ENCODE measurements at regions not wholly inside any gene's neighbourhood (a gene's known extent, or its start where the extent isn't known, plus 50 kb on each side); places are given as distances from the start of the nearest gene placed in this dataset.
A peak's percentile ranks its signal among the peaks of the same experiment; 100 is the strongest.

DNA sequence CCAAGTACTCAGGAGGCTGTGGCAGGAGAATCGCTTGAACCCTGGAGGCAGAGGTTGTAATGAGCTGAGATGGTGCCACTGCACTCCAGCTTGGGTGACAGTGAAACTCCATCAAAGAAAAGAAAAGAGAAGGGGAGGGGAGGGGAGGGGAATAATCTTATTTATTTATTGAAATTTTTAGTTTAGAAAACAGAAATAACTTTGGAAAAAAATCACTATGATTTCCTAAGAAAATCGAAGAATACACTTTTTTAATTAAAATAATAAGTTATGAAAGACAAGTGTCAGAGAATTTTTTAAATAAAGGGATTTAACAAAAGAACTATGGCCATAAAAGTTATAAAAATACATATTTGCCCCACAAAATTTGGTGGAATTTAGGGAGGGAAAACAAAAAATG is 836.9 kb upstream of the HS3ST1 start:
- DNase-seq, result no peak

DNA sequence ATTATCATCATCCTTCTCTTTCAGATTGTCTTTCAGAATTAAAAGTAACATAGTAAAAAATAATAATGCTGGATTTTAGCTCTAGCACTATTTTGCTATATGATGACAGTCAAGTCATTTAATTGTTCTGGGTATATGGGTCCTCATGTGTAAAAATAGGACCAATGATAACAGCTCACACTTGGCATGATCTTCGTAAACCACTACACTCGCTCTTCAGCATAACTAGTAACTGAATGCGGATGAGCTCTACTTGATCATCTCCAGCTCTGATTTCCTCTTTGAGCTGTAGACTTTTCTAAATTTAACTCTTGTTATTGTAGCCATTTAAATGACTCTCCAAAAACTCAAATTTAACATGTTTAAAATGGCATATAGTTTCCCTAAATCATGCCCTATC is 831.8 kb upstream of the HS3ST1 start:
- DNase-seq, result no peak

DNA sequence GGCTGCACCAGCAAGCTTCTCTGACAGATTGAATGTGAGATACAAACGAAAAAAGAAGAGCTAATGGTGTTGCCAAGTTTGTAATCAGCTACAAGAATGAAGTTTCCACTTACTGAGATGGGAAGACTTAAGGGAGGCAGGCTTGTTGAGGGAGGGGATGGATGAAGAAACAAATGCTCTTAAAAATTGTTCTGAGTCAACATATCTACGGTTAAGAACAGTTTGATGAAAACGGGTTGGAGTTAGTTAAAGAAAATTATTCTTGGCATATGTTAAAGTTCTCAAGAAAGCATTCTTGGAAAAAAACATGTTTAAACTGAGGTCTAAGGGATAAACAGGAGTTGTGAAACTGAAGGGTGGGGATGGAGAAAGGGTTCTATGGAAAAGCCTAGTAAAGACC is 816.3 kb upstream of the HS3ST1 start:
- no peak for DNase-seq

DNA sequence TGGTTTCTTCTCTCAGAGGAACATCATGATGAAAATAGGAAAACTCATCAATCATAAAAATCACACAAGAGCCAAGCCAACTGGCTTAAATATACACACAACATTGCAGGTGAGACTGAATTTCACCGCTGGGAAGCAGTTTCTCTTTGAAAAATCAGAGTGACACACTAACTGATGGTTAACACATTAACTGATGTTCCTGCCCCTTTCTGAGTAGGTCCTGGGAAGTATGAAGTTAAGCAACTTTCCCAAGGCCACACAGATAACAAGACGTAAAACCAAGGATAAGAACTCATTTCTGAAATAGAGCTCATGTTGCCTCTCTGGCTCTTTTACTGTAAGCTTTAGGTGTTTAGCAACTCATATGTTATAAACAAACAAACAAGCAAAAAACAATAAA is 813.7 kb upstream of the HS3ST1 start:
- no peak for DNase-seq

DNA sequence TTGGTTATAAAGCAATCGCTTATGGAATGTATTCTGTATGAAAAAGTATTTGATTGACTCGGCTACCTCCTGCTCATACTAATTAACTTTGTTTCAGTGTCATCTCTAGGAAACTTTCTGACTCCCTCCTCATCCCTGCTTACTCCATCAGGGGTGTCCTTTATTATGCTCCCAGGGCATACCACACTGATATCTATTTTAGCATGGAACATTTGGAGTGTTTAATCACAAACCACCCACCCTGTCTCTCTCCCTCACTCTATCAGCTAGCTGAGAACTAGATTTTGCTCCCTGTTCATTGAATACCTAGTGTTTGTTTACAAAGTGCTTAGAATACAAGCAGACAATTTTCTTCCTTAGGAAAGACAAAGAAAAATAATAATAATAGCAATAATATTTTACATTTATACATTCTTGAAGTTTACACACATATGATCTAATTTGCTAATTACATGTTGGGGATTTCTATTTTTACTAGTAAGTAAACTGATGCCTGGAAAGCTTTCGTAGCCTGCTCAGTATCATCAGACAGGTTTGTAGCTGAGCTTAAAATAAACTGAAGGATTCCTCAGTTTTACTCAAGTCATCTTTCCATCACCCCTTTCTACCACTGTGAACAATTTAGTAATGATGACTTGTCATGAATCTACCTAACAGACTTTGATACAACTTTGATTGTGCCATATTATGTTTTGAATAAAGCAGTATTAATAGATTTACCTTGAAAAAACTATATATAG is 811.4 kb upstream of the HS3ST1 start:
- no peak for DNase-seq

DNA sequence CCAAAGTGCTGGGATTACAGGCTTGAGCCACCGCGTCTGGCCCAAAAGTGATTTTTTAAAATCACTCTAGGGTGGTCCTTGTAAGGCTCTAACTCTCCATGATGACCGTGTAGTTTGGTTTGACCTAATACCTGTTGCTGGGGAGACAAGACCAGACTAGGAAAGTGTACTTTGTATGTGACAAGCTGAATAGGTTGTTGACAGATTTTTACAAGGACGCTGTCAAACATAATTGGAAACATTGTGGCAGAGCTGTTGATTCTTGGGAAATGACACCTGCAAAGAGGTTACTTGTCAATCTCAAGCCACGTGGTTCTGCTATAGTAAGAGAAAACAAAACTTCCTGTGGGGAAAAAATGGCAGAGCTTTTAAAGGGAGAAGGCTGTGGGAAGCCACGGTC is 802.4 kb upstream of the HS3ST1 start:
- no peak for DNase-seq

DNA sequence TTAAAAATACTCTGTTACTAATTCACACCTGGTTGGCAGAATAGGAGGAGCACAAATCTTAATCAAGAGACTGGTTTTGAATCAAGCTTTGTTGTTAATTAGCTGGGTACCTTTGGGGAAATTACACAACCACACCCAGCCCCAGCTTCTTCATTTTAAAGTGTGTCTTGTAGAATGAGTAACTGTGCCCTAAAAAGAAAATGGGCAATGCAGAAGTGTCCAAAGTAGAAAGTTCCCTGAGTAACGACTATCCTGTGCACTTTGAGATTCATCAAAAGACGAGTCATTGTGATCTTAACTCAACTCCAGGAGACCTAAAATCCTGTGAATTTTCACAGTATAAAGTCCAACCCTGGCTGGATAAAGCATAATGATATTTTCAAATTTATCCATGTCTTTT is 792.3 kb upstream of the HS3ST1 start:
- DNase-seq, result no peak

DNA sequence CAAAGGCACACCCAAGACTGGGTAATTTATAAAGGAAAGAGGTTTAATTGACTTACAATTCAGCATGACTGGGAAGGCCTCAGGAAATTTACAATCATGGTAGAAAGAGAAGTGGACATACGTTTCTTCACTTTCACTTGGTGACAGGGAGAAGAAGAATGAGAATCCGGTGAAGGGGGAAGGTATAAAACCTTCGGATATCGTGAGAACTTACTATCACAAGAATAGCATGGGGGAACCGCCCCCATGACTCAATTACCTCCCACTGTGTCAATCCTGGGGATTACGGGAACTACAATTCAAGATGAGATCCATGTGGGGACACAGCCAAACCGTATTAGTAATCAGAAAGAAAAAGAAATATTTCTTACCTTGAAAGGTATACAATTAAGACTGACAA is 782.9 kb upstream of the HS3ST1 start:
- no peak for DNase-seq

DNA sequence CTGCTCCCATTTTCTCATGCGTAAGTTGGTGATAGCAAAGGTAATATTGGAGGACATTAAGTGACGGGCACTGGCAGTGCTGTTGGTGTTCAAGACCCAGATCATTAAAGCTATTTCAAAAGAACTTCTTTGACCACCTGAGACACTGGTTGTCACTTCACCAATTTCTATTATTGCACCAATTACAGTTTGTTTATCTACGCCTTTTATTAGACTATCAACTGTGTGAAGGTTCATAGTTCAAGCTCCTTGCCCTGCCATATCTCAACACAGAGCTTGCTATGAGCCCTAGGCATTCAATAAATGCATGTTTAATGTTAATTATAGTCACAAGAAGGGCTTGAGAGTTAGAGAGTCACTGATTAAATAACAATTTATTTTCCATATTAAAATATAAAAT is 778.7 kb upstream of the HS3ST1 start:
- no peak for DNase-seq

DNA sequence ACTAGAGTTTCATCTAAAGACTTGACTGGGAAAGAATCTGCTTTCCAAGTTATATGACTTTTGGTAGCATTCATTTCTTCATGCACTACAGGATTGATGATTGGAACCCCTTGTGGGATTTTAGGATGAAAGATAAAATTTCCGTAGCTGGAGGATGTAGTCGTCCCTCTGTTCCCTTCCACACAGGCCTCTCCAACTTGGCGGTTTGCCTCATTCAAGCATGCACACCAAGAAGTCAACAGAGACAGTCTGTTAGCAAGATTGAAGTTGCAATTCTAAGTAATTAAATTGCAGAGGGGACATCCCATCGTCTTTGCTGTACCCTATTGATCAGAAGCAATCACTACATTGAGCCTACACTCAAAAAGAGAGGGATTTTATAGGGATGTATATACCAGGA is 777.4 kb upstream of the HS3ST1 start:
- DNase-seq, result peak in 1 of 2 experiments; percentile 2

DNA sequence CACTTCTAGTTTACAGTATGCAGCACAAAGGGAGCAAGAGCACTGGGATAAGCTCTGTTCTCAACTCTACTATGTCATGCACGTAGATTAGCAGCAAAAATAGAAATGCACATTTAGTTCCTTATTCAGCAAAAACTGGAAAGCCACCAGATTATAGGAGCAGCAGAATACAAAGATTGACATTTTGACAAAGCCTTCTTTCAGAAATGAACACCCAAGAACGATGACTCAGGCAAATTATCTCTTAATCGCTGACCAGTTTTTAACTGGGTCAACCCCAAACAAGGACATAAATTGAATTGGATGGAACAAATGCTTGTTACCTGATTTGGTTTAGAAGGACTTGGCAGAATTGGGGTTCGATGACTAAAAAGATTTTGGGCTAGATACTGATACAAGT is 775.3 kb upstream of the HS3ST1 start:
- DNase-seq, result no peak

DNA sequence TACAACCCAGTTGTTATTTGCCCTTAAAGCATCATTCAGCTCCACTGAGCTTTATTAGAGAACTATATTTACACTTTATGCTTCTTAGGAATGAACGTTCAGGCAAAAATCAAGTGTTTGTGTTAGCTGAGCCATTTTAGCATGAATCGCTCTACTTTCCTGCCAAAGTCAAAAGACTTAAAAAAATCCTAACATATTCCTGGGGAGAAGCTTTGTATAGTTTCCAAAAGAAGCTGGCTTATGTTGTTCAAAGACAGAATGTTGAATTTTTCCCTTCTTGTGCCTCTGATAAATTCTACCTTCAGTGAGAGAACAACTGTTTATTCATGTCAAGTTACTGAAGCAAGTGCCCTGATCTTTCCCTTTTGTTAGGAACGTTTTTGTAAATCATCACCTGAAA is 771.5 kb upstream of the HS3ST1 start:
- no peak for DNase-seq

DNA sequence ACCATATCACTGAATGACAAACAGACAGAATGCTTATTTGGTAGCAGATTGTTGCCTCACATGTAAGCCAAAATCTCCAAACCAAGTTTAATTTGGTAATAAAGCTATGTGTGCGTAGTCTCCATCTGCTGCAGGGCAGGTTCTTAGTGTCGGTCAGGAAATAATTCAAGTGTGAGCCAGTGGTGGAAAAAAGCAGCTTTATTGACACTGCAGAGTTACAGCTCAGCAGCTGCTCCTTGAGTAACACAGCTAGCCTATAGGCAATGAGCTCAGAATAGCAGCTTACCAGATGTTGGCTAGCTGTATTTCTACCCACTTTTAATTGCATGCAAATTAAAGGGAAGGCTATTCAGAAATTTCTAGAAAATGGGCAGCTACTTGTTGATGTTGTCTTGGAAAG is 757.8 kb upstream of the HS3ST1 start:
- peak in 1 of 2 experiments; percentile 38 for DNase-seq

DNA sequence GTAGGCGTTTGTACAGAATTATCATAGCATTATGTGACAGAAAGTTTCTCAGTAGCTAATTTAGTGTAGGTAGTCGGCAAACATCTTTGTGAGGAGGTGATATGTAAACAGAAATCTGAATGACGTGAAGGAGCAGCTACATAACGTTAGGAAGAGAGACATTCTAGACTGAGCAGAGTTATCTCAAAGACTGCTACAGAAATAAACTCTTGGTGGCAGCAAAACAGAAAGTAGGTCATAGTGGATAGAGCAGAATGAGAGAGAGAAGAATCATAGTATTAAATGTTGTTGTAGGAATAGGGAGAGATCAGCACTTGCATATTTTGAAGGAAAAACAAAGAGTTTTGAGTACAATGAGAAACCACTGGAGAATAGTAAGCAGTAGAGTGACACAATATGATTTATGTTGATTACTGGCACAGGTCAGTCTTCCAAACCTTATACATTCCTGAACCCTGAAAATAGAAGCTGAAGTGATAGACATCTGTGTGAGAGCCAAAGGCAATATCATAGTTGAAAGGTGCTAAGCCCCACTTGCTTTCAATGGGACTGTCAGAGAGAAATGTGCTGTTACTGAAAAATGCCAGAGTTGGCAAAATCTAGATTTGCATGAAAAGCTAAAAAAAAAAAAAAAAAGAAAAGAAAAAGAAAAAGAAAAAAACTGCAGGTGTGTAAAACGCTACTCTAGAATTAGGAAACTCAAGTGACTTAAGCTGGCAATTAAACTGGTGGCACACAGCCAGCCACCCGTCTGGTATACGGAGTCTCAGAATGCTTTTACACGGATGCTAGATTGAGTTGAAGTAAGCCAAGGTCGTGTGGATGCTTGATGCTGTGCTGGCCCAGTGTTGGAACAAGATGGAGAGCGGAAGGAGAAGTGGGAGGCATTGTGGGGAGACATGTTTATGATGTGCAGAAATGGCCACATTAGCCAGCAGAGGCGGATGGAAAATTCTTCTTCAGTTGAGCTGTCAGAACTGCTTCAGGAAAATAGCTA is 750.2 kb upstream of the HS3ST1 start:
- no peak for DNase-seq

DNA sequence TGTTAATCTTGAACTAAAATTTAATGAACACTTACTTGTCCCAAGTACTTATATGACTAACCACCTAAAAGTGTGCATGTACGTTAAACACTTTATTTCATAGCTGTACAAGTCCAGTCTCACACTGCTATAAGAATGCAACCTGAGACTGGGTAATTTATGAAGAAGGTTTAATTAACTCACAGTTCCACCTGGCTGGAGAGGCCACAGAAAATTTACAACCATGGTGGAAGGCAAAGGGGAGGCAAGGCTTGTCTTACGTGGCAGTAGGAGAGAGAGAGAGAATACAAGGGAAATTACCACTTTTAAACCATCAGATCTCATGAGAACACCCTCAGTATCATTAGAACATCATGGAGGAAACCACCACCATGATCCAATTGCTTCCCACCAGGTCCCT is 748.7 kb upstream of the HS3ST1 start:
- no peak for DNase-seq

DNA sequence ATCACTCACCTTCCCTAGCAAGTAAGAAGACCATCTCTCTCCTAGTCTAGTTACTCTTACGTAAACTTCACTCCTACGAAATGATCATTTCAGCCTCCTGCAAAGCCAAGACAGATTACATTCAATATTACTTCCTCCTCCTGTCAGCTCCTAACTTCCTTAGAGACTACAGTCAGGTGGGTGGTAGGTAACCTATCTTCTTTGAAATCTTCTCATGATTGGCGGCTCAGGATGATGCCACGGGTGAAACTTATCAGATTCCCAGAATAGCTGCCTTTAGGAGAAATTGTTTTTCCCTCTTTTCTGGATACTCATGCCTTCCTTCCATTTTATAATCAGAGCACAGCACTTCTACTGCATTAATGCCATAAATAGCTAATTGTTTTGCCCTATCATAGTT is 744.8 kb upstream of the HS3ST1 start:
- no peak for DNase-seq

DNA sequence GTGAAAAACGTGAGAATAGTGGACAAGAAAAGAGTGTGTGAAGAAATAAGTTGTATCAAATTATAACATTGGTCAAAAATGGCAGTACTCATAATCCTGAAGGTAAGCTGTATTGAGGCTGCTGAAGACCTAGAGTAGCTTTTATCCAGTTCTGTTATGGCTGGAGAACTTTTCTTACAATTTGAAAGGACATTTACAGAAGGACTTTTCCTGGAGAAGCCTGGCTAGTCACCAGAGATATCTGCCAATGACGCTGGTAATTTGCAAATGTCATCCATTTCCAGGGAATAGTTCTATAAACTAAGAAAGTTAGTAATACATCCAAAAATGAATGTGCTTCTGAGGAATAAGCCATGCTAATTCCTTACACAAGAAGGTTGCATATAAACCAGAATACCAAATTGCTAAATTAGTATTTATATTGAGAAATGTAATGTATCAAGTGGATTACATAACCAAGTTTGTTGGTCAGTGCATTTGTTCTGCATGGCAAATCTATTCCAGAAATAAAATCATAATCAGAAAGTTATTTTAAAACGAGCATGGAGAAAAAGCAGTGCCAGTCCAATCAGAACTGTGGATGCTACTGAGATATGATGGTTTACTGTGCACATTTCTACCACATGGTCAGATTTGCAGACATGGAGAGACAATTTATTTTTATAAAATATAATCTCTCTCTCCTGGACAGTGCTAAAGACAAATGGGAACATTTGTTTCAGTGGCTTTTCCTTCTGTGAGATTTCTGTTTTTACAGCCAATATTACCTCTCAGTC is 743.7 kb upstream of the HS3ST1 start:
- DNase-seq, result no peak

DNA sequence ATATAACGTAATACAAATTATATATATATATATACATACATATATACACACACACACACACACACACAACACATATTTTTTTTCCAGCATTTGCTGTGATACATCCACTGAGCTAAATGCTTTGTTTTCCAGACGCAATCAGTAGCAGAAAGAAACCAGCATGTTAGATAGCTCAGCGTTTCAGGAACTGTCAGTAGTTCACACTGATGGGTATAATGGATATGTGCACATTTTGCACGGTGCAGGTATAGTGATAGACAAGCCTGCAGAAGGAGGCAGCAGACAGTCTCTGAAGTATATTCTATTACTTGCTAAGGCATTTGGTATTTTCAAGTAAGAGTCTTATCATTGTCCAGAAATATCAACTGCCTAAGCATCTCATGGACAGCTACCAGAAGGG is 741.6 kb upstream of the HS3ST1 start:
- DNase-seq, result no peak

DNA sequence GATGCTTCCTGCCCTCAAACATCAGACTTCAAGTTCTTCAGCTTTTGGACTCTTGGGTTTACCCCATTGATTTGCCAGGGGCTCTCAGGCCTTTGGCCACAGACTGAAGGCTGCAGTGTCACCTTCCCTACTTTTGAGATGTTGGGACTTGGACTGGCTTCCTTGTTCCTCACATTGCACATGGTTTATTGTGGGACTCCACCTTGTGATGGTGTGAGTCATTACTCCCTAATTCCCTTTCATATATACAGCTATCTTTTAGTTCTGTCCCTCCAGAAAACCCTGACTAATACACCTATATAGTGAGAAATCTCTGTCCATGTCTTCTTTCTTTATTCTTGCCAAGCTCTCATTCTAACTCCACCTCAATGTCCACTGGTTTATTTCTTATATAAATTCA is 736.9 kb upstream of the HS3ST1 start:
- DNase-seq, result no peak

DNA sequence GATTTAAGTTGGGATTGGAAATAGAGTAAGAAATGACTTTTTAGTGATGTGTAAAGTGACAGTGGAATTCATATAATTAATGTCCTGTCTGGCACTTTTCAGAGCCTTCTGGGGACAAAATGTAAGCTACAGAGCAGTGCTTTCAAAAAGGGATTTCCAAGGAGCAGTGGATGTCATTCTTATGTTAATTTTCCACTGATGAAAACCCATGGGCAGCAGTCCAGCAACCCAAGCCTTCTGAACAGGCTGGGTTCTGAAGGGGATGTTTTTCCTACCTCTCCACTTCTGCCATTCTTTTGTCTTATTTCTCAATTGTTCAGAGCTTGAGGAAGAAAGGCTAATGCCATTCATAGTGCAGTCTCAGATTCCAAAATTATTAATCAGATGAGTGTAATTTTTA is 717.6 kb upstream of the HS3ST1 start:
- DNase-seq, result no peak

DNA sequence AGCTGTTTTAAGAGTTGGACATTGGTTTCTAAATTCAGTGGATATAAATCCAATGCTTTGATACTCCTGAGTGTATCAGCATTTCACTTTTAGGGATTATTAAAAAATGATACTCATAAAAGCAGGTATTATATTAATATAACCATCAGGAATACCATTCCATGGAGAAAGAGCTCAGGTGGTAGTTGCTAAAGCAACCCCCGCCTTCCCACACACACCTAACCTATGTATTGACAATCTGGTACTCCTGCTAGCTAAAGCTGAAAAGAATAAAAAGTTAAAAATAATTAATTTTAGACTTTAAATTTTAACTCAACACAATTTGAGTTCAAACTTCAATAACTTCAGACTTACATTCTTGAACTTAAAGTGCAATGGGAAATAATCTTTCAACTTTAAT is 717.1 kb upstream of the HS3ST1 start:
- DNase-seq, result no peak

DNA sequence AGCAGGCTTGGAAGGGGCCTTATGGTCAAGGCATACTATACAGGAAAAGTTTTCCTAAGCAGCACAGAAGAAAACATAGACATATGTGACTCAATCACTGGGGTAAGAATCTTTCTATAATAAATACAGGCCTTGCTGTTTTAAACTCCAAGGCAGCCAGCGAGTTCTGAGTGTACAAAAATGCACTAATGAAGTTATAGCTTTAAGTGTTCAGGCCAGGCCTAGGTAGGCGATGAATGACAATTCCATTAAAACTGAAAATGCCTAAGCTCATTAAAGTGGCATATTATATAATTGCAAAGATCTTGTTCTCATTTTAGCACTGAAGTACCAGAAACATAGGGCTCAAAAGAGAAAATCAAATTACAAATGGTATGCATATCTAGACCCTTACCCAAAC is 716.4 kb upstream of the HS3ST1 start:
- DNase-seq, result no peak

DNA sequence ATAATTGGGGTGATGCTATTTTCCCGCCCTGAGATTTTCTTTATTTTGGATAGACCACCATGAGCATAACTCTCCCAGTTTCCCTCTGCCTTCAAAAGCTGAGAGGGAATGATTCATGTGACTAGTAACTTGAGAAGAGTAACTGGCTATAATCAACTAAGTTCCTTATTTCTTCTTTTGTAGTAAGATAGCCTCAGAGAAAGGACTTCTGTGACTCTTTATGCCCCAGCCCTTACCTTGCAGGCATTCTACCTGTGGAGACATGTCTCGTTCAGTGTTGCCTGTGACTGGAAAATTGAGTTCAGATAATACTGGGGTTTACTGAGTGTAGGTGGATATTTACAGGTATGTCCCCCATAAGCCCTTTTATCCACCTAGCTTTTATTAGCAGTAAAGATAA is 715.4 kb upstream of the HS3ST1 start:
- DNase-seq, result no peak

DNA sequence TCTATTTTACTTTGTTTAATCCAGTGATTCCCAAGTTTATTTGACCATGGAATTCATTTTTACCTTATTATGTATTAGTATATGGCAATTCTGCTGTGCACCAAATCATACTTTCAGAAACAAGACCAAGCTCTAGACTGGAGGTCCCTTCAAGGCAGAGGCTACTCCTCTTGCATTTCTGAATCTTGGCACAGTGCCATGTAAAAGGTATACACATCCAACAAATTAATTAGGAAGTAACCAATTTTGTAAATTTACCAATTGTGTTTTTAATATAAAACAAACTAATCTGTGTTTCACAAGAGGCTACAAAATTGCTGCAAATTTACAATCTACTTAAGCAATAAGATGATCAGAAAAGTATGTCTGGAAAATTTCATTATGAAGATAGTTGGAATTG is 712.2 kb upstream of the HS3ST1 start:
- DNase-seq, result no peak
